Endothelial cell (in vitro differentiated cells): ENCODE measurements at regions not wholly inside any gene's neighbourhood (a gene's known extent, or its start where the extent isn't known, plus 50 kb on each side); places are given as distances from the start of the nearest gene placed in this dataset.

Source experiments
- DNase-seq: peaks from one replicate; pipeline ENCODE4 v3.0.0; 2021; ENCODE audit warnings: low spot score
- H3K27ac Mint-ChIP-seq: one replicate; pipeline ENCODE4 v1.8.0; 2021; ENCODE audit warnings: mixed read lengths, inconsistent platforms; ENCODE audit not compliant: unreplicated experiment
- H3K27me3 Mint-ChIP-seq: one replicate; pipeline ENCODE4 v1.8.0; 2021; ENCODE audit warnings: mild to moderate bottlenecking, moderate library complexity, mixed read lengths, inconsistent platforms; ENCODE audit not compliant: unreplicated experiment
- H3K36me3 Mint-ChIP-seq: one replicate; pipeline ENCODE4 v1.8.0; 2021; ENCODE audit warnings: mild to moderate bottlenecking, low read depth, mixed read lengths, inconsistent platforms; ENCODE audit not compliant: unreplicated experiment
- H3K4me1 Mint-ChIP-seq: one replicate; pipeline ENCODE4 v1.8.0; 2021; ENCODE audit warnings: mild to moderate bottlenecking, mixed read lengths, inconsistent platforms; ENCODE audit not compliant: unreplicated experiment
- H3K4me3 Mint-ChIP-seq: one replicate; pipeline ENCODE4 v1.8.0; 2021; ENCODE audit warnings: mild to moderate bottlenecking, mixed read lengths, inconsistent platforms; ENCODE audit not compliant: unreplicated experiment
- H3K9me3 Mint-ChIP-seq: one replicate; pipeline ENCODE4 v1.8.0; 2021; ENCODE audit warnings: mixed read lengths, inconsistent platforms; ENCODE audit not compliant: unreplicated experiment
- TF ChIP-seq, protein P1 (sequence below): fragments of 200-600 bp; sonication (generic); IDR thresholded peaks from one replicate; pipeline ENCODE4 v1.5.0; 2021; ENCODE audit warnings: antibody characterized with exemption; ENCODE audit not compliant: unreplicated experiment

DNA sequence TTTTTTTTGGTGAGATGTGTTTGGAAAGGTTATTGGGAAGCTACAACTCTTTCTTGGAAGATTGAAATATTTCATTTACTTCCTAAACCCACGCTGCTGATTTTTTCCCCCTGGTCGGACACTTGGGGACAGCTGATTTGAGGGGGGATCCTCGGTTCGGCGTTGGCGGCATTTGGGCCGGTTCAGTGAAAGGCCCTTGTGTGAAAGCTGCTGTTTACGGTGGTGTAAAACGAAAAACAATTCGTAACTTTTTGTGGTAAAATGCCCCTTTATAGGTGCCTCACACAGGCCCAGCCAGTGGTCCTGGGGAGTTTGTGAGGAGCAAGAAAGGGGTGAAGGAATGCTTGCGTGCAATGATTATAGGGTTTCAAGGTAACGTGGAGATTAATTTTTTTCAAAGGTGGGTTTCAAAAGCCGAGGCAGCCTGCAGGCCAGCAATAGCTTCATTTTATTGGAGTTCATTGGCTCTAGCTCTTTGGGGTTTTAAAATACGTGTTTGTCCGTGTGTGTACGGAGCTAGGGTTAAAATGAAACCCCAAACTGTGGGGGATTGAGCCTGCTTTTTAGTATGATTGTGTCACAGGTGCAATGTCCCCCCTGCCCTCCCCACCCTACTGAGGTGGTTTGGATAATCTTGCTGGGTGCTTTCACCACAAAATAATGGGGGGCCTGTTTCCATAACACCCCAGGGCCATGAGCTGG is 77.2 kb upstream of the PPARA start:
- Mint-ChIP-seq H3K9me3 (no peaks in the 10 kb centered on the region), H3K27me3 (peaks cover 19% of the 10 kb centered on the region), H3K36me3 (no peaks in the 10 kb centered on the region), H3K4me3 (peak overlapping the region; percentile 71), H3K4me1 (peaks cover 4% of the 10 kb centered on the region), H3K27ac (peak overlapping the region; percentile 30)
- DNase-seq = no peak
- TF ChIP-seq, protein P1, sequence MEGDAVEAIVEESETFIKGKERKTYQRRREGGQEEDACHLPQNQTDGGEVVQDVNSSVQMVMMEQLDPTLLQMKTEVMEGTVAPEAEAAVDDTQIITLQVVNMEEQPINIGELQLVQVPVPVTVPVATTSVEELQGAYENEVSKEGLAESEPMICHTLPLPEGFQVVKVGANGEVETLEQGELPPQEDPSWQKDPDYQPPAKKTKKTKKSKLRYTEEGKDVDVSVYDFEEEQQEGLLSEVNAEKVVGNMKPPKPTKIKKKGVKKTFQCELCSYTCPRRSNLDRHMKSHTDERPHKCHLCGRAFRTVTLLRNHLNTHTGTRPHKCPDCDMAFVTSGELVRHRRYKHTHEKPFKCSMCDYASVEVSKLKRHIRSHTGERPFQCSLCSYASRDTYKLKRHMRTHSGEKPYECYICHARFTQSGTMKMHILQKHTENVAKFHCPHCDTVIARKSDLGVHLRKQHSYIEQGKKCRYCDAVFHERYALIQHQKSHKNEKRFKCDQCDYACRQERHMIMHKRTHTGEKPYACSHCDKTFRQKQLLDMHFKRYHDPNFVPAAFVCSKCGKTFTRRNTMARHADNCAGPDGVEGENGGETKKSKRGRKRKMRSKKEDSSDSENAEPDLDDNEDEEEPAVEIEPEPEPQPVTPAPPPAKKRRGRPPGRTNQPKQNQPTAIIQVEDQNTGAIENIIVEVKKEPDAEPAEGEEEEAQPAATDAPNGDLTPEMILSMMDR = no peak

DNA sequence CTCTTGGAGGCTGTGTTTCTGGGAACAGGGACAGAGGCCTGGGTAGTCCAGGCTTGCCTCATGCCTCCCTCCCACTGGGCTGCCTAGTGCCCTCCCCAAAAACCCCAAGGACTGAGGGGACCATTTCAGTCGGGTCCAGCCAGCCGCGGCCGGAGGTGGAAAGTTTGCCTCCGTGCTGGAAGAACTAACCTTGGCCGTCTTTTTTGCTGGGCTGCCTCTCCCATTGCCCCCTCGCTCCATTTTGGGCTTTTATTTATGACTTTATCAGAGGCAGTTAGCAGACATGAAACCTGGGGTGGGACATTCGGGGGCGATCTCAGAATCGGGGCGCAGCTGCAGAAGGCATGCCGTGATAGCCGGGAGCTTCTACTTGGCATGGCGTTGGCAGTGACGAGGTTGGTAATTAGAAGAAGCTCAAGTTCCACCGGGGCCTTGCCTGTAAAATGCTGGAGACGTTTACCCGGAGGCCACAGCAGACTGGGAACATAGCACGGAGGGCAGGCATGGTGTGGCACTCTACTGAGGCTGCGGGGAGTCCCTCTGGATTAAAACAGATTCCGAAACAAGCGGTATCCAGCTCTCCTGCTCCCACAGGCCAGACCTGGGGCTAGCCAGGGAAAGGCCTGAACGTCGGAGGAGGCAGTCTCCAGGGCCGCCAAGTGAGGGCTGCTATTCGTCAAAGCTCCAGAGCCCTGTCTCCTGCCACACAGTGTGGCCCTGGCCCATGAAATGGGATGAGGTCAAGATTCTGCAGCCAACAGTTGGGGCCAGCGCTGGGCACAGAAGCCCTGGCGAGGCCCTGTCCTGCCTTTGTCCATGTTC is 76.4 kb upstream of the PPARA start:
- Mint-ChIP-seq H3K4me1 (peaks cover 4% of the 10 kb centered on the region), H3K9me3 (no peaks in the 10 kb centered on the region), H3K4me3 (no peak overlapping the region), H3K36me3 (no peaks in the 10 kb centered on the region), H3K27ac (no peak overlapping the region), H3K27me3 (peaks cover 19% of the 10 kb centered on the region)
- TF ChIP-seq, protein P1 = no peak
- DNase-seq = no peak

DNA sequence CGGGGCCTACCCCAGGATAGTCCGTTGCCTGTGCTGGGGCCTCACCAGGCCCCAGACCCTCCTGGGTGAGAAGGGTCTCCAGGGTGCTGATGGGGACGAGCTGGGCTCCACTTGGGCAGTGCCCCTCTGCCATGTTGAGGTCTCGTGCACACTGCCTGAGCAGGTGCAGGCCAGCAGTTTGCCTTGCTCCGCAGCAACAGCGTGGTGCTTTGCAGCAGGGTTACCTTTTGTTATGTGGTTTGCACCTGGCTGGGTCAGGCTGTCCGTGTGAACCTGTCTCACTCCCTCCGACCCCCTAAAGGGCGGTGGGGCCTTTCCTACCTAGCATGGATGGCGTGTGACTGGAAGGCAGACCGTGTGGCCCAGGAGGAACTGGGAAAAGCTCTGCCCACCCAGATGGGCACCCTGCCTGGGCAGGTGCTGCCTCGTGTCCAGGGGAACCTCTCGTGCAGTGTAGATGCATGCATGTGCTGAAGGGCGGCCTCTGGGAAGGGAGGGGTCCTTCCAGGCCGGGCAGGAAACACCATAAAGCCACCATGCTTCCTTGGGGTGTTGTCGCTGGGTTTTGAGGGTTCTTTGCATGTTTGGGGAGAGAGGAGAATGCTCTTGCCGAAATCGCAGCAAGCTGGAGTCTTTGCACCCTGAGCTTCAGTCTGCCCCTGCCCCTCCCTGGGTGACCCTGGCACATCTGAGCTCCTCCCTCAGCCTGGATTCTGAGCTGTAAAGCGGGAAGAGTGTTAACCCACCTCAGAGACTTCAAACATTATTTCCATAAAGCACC is 75.4 kb upstream of the PPARA start:
- Mint-ChIP-seq H3K4me1 (peaks cover 4% of the 10 kb centered on the region), H3K27me3 (peaks cover 18% of the 10 kb centered on the region), H3K27ac (no peak overlapping the region), H3K4me3 (no peak overlapping the region), H3K9me3 (no peaks in the 10 kb centered on the region), H3K36me3 (no peaks in the 10 kb centered on the region)
- no peak for DNase-seq
- TF ChIP-seq, protein P1 = no peak

DNA sequence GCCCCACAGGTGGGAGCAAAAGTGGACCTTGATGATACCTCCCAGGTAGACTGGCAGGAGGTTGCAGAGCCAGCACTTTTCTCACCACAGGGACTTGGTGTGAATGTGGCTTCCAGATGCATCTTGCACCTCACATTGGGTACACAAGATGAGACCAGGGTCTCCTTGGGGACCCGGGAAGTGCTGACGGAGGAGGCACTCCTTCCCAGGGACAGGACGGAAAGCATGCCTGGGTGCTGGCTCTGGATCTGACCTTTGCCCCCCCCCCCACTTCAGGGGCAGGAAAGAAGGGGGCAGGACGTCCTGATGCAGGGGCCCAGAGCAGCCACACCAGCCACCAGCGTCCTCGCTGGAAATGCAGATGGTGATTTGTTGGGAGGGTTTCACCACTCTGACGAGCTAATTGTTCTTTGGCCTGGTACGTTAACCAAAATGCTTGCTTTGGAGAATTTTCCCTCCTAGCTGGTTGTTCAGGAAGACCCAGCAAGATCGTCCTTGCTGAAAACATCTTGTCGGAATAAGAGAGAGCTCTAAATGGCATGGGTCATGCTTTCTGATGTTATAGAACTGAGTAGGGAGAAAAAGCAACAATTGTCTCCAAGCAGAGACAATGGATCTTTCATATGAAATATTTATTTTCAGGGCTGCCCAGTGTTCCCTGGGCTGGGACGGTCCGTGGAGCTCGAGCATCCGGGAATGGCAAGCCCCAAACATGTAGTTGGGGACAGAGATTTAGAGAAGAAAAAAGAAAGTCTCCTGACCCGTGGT is 74.4 kb upstream of the PPARA start:
- TF ChIP-seq, protein P1 = no peak
- H3K27me3 Mint-ChIP-seq = peaks cover 17% of the 10 kb centered on the region
- DNase-seq = no peak
- peaks cover 4% of the 10 kb centered on the region for H3K4me1 Mint-ChIP-seq
- no peaks in the 10 kb centered on the region for H3K36me3 Mint-ChIP-seq
- H3K27ac Mint-ChIP-seq = no peak overlapping the region
- H3K4me3 Mint-ChIP-seq = no peak overlapping the region
- H3K9me3 Mint-ChIP-seq = no peaks in the 10 kb centered on the region
